ENCODE measurements at regions not wholly inside any gene's neighbourhood (a gene's known extent, or its start where the extent isn't known, plus 50 kb on each side); places are given as distances from the start of the nearest gene placed in this dataset.
"Not testable (repeated sequence)": the region's sequence is repeated elsewhere in the genome, so short reads cannot be mapped to it uniquely, and the experiment has no call there.

GRCh38 chr5:130427222-130427955, 523.1 kb downstream of the CHSY3 start:
- no peak for DNase-seq

DNA sequence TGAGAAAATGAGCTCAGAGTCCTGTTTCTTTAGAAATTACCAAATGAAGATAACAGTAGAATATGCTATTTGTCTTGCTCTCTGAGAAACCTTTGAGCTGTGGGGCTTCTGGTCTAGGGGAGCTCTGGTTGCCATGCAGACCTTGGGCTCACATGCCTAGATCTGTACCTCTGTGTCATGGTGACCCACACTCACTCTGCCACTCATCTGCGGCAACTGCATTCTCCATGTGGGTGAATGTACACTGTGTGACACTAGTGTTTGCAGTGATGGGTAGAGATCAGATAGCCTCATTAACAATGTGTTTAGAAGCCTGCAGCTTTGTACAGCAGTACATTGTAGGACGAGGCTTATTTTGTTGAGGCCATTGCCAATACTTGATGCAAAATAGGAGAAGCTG, 521.2 kb downstream of the CHSY3 start:
- no peak for DNase-seq

GRCh38 chr5:130424341-130424740, 520.1 kb downstream of the CHSY3 start:
- DNase-seq = no peak

- DNase-seq = no peak
These were observed 498.6 kb downstream of the CHSY3 start for GRCh38 chr5:130402906-130403305.

- no peak for DNase-seq
These were observed 495.8 kb downstream of the CHSY3 start for GRCh38 chr5:130400091-130400490.

- DNase-seq = no peak
These were observed 494.6 kb downstream of the CHSY3 start for GRCh38 chr5:130398825-130399224.

DNA sequence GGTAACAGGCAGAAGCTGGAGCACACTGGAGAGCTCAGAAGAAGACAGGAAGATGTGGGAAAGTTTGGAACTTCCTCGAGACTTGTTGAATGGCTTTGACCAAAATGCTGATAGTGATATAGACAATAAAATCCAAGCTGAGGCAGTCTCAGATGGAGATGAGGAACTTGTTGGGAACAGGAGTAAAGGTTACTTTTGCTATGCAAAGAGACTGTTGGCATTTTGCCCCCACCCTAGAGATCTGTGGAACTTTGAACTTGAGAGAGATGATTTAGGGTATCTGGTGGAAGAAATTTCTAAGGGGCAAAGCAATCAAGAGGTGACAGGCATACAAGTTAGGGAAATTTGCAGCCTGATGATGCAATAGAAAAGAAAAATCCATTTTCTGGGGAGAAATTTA, 493.5 kb downstream of the CHSY3 start:
- DNase-seq = not testable (repeated sequence)

DNA sequence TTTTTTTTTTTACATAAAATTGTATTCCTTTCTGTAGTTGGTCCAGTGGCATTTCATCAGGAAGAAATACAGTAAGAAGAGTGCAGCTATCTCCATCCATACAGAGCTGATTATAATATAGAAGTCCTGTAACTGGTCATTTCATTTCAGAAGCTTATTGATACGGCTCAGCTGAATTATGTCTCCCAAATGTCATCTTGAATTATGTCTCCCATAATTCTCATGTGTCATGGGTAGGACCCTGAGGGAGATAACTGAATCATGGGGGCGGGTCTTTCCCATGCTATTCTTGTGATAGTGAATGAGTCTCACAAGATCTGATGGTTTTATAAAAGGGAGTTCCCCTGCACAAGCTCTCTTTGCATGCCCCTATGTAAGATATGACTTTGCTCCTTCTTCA, 492.9 kb downstream of the CHSY3 start:
- DNase-seq = no peak

GRCh38 chr5:130391727-130392264, 487.5 kb downstream of the CHSY3 start:
- DNase-seq = not testable (repeated sequence)

DNA sequence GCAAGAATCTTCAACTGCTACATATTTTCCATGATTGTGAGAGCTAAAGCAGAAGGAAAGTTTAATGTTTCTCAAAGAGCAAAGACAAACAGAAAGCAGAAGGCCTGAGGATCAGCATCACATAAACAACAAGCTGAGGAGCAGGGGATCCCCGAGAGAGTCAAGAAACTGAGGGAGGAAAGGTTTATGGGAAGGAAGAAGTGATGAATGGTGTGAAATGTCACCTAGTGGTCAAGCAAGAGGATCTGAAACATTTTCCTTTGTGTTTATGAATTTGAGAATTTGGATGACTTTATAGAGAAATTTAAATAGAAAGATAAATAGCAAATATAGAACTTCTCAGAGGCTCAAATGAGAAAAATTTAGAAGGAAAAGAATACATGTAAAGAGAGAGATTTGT, 481.9 kb downstream of the CHSY3 start:
- DNase-seq = no peak

GRCh38 chr5:130385656-130386055, 481.4 kb downstream of the CHSY3 start:
- no peak for DNase-seq

GRCh38 chr5:130365956-130366355, 461.7 kb downstream of the CHSY3 start:
- no peak for DNase-seq

DNA sequence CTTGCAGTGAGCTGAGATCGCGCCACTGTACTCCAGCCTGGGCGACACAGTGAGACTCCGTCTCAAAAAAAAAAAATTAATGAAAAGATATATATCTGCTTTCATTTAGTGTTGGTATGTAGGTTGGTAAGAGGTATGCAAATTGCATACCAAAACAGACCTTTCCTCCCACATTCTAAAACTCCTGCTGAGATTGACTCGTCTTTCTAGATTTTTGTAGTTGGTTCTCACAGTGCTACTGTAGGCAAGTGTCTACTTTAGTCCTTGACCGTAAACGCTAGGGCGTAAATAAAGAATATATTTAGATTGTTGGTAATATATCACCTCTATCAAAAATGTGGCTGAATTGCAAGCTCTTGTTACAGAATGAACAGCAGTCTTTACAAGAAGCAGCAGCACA, 445.9 kb downstream of the CHSY3 start:
- no peak for DNase-seq

GRCh38 chr5:130337179-130337888, 433.1 kb downstream of the CHSY3 start:
- no peak for DNase-seq

DNA sequence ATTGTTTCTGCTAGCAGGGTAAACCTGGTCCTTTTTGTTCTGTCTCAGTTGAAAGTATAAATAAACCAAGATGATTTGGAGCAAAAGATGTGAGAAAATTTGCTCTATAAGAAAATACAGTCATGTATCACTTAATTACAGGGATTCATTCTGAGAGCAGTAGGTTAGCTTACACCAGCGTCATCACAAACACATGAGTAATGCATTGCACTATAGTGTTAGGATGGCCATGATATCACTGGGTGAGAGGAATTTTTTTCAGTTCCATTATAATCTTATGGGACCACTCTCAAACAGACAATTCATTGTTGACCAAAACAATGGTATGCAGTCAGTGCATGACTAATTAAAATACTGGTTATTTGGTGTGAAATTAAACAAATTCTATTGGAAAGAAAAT, 430.9 kb downstream of the CHSY3 start:
- no peak for DNase-seq

- DNase-seq = no peak
These were observed 428.8 kb downstream of the CHSY3 start for GRCh38 chr5:130333089-130333488.

DNA sequence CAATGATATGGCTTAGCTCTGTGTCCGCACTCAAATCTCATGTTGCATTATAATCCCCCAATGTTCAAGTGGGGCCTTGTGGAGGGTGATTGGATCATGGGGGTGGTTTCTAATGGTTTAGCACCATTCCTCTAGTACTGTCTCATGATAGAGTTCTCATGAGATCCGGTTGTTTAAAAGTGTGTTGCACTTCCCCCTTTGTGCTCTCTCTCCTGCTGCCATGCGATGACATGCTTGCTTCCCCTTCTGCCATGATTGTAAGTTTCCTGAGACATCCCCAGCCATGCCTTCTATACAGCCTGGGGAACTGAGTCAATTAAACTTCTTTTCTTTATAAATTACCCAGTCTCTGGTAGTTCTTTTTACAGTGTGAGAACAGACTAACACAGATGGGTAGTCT, 427.1 kb downstream of the CHSY3 start:
- no peak for DNase-seq

GRCh38 chr5:130324953-130325671, 420.8 kb downstream of the CHSY3 start:
- DNase-seq = no peak

DNA sequence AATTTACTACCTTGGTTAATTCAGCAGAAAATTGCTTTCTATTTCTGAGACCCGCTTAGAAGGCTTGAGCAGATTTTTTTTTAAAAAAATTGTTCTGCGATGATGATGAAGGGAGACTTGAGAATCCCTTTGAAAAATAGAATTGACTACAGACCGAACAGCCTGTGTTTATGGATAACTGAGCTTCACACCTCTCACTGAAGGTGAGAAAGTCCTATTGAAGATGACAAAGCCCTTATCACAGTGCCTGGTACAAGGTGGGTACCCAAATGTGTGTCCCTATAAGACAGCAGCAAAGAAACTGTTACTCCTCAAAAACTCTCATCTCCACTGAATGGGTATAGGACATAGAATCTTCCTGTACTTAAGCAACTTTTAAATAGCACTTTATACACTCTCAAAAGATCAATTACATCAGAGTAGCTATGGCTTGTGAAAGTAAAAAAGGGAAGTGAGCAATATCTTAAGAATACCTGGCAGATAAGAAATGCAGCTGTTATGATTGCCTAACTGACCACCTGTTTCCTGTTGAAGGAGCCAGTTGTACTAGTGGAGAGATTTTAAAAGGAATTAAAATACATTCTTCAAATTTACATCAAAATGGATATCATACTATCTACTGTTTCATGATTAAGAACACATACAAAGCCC, 419.7 kb downstream of the CHSY3 start:
- DNase-seq = no peak

GRCh38 chr5:130321931-130322330, 417.7 kb downstream of the CHSY3 start:
- DNase-seq = no peak

DNA sequence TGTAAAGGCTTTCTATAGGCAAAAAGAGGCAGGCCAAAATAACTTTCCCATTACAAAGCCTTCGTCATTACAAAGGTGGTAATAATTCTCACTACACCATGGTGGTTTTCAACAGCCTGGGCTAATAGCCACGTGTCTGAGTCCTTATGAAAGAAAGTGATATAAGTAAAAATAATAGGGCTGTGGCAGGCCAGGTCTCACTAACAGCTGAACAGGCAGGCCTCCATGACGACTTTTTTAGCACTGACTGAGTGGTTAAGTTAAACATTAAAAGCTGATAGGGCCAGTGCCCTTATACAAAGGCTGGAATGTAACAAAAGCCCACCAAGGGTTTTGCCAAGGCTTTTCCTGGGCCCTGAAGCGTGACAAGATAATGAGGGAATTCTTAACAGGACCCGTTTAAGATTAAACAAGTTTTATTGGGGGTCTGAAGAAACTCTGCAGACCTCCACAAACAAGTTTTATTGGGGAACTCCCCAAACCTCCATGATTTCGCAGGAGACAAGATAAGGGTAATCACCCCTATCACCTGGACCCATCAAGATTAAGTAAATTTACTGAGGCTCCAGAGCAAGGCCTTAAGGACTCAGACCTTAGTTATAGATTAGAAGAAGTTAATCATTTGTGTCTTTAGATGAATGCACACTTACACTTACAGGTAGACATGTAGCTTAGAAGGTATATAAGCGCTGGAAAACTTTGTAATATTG, 412.9 kb downstream of the CHSY3 start:
- DNase-seq = no peak

GRCh38 chr5:130295235-130295634, 391.0 kb downstream of the CHSY3 start:
- no peak for DNase-seq
